Astrocyte of the cerebellum (primary cell): ENCODE measurements at regions not wholly inside any gene's neighbourhood (a gene's known extent, or its start where the extent isn't known, plus 50 kb on each side); places are given as distances from the start of the nearest gene placed in this dataset.

Experiments used
- DNase-seq: peaks from one replicate; pipeline ENCODE4 v3.0.0-alpha.2; 2011; ENCODE audit warnings: low read depth
- H3K4me3 ChIP-seq: 2 replicates; pipeline ENCODE4 v1.5.1; 2011; ENCODE audit warnings: mild to moderate bottlenecking, low read depth, low read length, moderate library complexity
- CTCF ChIP-seq: IDR thresholded peaks from 2 replicates; pipeline ENCODE4 v1.5.1; 2012; ENCODE audit warnings: low read length, low read depth, moderate library complexity, mild to moderate bottlenecking; ENCODE audit errors: missing control alignments
- in situ Hi-C: cut with HindIII; loops from 2 replicates; pipeline ENCODE4 v1.10.0; 2017; ENCODE audit warnings: low sequenced_read_pairs

GRCh38 chr16:54630284-54630967, 300.2 kb upstream of the IRX5 start:
- in situ Hi-C loops, result no loop called here
- no peak overlapping the region for H3K4me3 ChIP-seq
- DNase-seq, result no peak
- TF ChIP-seq CTCF, result no peak

DNA sequence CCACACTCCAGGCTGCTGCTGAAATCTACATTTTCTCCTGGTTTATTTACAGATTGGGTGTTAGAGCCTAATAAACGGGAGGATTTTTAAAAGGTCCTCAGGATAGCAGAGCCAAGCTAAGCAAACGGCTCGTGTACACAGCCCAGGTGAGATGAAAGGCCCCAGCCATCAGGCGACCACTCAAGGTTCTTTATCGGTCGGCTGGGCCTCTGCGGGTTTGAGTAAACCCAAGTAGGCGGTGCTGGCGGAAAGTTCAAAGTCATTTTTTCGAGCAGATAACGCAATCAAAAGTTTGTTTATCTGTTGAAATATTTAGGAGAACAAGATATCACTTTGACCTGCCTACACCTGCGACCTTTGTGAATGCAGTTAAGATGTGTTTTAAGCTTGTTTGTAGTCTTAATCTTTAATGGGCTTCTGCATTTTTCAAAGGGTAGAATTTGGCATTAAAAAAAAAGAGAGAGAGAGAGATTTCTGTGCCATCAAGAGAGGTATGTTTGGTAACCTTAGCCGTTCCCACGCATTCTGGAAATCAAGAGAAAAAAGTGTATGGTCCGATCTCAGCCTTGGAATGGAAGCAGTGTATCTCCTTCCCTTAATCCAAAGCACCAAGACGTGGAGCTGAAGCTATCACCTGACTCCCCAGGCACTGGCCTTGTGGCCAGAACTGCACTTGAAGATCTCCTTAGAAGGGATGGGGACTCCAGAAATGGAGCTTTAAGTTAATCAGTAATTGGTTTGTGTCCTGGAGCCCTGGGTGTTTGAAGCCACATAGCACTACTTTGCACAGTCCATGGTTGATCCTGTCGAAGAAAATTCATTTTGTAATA, 301.7 kb upstream of the IRX5 start:
- no peak overlapping the region for H3K4me3 ChIP-seq
- DNase-seq, result no peak
- in situ Hi-C loops, result no loop called here
- TF ChIP-seq CTCF, result no peak

DNA sequence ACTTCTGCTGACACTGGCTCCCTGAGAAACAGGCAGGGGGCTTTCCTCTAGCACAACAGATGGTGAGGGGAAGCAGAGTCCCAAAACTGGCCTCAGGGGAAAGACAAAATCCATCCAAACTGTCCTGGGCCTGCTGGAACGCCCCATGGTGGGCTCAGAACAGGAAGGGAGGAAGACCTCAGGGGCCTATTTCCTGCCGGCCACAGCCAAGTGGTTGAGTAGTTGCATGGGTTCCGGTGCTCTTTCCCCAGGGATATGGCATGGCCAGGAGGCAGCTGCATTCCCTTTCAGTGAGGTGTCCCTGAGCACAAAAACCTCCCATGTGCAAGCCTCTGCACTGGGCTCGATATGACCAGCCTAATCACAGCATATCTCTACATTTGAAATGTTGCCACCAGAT, 303.0 kb upstream of the IRX5 start:
- TF ChIP-seq CTCF, result no peak
- in situ Hi-C loops, result no loop called here
- DNase-seq, result no peak

DNA sequence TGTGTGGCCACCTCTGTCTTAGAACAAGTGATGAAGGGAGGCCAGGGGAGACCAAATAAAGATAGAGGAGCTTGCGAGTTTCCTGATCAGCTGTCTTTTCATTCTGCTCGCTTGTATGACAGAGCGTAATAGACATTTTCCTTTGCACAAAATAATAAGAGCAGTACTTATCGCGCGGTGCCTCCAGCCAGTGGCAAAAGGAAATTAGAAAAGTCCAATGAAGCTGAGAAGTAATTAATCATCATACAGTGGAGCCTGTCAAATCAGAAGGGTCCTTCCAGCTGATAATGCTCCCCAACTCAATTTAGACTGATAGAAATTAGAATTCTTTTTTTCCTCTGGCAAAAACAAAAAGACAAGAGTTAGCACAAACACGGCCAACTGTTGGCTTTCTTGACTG, 307.0 kb upstream of the IRX5 start:
- DNase-seq, result no peak
- TF ChIP-seq CTCF, result no peak
- no peak overlapping the region for H3K4me3 ChIP-seq
- in situ Hi-C loops, result no loop called here

More for the DNA sequence above, 303.0 kb upstream of the IRX5 start:
- no peak overlapping the region for H3K4me3 ChIP-seq

GRCh38 chr16:54620197-54620596, 310.5 kb upstream of the IRX5 start:
- no peak overlapping the region for H3K4me3 ChIP-seq
- no peak for DNase-seq
- TF ChIP-seq CTCF, result no peak
- in situ Hi-C loops, result no loop called here

GRCh38 chr16:54616610-54617009, 314.1 kb upstream of the IRX5 start:
- in situ Hi-C loops, result no loop called here
- no peak for DNase-seq
- TF ChIP-seq CTCF, result no peak
- H3K4me3 ChIP-seq, result no peak overlapping the region
